Bone marrow (tissue), 2 donors: ENCODE measurements at regions not wholly inside any gene's neighbourhood (a gene's known extent, or its start where the extent isn't known, plus 50 kb on each side); places are given as distances from the start of the nearest gene placed in this dataset.

ENCODE experiments used
- DNase-seq, 2 donors: peaks; one replicate each; lab custom pipeline; 2025; lab: John Stamatoyannopoulos, UW

DNA sequence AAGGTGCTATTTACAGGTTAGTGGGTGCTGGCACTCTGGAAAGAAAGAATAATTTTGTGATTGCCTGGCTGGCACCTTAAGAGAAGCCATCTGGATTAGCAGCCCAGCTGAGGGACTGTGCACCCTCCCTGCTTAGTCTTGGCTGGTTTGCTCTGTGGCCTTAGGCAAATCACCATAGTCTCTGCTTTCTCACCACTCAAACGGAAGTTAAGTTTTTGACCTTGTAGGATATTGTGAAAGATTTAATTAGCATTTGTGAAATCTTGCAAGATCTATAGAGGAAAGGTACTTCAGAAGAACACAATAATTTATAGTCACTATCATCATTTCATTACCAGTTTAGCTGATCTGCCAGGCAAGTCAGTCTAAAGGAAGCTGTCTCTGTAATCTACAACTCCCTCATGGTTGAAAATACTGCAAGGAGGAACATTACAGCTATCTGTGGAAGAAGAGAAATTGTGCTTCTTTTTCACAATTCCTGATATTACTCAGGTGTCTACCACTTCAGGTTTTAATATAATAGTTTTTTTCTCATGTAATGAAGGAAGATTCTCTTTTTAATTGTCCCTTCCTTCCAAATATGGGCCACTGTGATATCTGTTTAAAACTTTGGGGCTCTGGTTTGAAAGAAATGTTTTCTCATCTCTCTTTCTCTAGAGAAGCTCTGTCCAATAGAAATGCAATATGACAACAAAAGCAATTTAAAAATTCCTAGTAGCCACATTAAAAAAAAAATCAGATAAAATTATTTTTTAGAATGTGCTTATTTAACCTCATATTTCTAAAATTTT is 219.6 kb downstream of the PTEN start:
- no peak for DNase-seq

DNA sequence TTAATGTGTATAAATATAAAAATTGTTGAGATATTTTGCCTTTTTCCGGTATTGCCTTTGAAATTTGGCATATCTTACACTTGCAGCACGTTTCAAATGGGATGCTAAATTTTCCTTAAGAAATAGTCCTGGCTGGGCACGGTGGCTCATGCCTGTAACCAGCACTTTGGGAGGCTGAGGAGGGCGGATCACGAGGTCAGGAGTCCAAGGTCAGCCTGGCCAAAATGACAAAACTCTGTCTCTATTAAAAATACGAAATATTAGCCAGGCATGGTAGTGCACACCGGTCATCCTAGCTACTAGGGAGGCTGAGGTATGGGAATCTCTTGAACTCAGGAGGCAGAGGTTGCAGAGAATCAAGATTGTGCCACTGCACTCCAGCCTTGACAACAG is 220.2 kb downstream of the PTEN start:
- no peak for DNase-seq

DNA sequence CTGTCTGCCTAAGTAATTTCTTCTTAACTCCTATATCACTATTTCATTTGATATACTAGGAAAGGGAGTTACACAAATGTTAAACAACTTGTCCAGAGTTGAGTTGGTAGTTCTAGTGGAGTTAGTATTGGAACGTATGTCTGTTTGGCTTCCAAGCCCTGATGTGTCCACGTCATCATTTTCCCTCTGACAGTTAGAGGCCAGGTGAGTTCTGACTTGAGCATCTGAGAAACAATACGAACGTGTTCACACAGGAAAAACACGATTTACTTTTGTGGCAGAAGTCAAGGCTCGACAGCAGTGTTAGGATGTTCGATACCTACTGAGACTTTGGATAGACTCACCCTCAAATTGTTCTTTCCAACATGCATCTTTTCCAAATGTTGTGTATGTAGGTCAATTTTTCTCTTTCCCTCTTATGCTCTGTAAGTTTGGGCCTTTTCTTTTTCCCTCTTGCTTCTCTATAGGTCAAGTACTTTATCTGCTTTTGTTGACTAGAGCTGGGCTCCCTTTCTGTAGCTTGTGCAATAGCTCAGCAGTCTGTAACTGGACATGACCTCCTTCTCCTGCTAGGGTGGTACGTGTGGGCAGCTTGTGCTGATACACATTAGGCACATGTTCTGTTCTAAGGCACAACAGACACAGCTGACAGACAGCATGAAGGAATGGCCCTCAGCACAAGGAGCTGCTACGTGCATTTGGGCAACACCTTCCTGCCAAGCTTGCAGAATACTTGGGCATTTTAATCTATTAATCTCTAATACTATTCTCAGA is 222.9 kb downstream of the PTEN start:
- DNase-seq: no peak

DNA sequence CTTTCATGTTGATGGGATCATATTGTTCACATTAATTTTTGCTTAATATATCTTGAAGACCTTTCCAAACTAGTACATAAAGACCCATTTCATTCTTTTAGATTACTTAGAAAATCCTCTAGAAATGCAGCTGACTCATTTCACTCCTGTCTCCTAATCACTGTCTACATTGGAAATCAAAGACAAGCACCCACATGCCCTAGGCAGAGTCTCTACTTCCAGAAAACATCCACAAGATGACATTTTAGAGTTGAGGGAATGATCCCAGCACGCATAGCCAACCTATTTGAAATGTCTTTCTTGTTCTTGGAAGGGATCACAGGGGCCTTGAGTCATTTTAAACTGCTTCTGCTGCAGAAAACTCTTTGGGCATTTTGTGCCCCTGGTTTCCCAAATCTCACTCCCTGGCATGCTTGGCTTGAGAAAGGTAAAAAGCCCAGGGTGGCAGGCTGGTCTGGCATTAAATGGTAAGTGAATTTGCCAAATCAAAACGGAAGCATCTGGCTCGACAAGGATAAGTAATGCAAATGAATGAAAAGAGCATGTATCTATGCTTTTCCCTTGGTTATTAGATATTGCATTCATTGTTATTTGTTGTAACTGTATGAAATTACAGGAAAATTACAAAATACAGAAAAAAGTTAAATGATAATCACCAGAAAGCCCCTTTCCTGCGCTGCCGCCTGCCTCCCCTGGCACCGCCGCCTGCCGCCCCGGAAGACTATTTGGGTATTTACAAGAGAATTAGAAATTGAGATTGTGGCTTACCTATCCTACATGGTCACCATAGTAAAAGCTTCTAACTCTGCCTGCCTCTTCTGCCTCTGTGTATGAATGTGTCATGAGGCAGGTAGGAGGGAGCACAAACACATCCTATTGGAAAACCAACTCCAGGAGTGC is 225.3 kb downstream of the PTEN start:
- no peak for DNase-seq

DNA sequence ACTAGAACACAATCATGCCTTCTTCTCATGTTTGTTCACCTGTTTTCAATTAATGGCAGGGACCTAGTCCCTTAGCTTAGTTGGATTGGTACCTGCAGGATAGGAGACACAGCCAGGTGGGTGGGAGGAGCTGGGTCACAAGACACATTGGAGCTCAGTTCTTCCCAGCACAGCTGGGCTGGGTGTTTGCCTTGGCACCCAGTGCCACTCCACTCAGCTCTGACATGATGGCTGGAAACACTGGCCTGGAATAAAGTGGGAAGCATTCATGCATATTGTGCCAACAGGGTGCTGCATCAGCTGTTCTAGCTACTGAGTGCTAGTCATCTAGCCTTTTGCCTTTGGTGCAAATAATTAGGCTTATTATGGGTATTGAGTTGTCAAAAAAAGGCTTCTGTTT is 226.1 kb downstream of the PTEN start:
- no peak for DNase-seq

DNA sequence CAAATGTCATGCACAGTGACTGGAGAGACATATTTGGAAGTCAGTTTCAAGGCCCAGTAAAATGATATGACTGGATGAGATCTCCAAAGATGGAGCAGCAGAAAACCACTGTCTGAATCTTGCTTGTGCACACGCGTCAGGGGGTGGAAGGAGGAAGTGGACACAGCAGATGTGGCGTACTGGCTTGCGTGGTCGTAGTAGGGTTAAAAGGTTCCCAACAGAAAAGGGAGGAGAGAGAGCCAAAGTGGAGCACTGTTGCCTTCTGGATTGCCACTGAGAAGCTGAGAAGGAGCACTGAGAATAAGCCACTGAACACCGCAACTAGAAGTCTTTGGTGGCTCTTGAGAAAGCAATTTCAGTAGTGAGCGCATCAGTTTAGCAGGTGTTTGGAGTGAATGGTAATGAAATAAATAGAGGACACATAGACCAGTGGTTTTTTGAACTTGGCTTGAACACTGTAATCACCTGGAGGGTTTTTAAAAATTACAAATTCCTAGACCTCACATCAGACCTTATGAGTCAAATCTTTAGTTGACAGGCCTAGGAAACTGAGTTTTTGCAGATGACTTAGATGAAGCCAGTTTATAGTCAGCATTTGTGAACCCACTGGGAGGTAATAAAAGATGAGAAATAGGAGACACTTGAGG is 227.3 kb downstream of the PTEN start:
- peak in 1 of 2 donors; percentile 54 for DNase-seq

DNA sequence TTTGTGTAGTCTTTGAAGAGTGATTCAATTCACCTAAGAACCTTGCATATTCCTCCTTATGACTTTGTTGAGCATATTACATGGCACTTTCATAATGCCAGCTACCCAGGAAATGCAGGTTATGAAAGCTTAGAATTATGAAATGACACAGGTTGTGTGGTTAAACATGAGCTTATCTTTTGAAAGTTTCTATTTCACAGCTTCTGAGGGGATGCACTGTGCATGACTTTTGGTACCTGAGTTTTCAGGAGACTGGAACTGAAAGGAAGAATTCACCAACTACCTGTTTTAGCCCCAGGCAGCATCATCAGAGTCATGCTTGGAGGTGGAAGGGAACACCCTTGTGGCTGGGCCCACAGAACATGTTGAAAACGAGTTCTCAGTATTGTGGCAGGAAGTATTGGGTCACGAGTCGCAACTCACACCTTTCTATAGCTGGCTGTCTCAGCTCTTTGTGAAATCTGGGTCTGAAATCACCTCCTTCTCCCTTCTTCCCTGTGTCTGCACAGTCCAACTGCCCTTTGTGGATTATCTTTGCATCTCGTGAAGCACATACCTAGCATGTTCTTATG is 228.2 kb downstream of the PTEN start:
- DNase-seq: no peak

DNA sequence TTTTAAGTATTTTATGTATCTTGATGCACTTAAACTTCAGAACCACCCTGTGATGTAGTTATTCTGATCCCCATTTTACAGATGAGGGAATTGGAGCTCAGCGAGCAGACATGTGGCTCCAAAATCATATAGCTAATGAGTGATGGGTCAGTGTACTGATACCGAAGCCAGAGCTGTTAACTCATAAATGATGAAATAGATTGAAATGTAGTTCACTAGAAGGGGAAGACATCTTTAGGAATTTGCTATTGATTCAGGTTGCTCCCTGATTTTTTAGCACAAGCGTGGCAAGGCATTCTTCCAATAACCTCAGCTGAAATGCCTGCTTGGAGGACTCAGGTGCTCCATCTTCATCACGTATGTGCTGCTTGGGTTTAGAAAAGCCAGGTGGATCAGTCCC is 228.8 kb downstream of the PTEN start:
- DNase-seq: no peak

DNA sequence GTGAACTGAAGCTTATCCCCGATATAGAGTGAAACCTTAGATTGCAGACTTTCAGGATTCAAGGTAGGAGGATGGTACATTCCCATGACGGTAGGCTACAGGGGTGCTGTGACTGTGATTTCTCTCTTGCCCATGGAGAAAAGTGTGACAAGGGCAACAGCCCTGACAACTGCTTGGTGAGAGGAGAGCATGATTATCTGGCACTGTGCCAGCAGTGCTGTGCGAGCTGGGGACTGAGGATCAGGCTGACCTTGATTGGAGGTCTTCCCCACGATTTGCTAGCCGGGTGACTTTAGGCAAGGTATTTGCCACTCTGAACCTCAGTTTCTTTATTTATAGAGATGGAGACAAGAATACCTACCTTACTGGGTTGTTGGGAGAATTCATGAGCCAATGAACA is 229.5 kb downstream of the PTEN start:
- no peak for DNase-seq

DNA sequence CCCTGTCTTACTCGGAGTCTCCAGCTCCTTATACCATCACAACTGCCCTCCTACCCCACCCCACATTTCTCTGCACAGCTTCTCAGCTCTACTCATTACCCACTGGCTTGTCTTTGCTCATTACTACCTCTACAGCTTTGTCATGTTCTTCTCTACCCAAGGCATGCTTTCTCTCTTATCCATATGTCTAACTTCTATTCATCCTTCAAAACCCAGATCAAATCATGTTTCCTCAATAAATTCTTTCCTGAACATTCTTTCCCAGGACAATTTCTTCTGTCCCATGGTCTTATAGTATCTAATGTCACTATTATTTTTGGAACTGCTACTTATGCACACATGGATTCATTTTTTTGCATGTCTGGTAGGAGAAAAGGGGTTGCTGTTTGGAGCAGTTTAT is 231.4 kb downstream of the PTEN start:
- DNase-seq: no peak

DNA sequence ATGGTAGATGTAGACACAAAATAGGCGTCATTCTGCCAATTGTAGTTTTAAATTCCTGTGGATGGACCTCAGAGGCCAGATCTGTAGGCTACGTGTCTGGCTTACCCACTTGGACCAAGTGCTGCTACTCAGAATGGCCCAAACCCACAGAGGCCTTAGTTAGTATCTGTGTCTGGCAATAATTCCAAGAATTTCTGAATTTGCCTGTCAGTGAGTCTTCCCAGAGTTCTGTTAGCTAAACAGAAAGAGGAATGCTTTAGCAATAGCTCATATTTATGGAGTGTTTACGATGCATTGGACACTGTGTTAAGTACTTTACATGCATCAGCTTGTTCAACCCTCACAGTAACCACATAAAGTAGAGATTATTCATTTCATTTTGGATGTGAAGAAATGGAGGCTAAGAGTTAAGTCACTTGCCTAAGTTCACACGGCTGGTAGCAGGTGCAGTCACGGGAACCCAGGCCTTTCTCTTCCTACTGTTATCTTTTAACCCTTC is 231.8 kb downstream of the PTEN start:
- no peak for DNase-seq

DNA sequence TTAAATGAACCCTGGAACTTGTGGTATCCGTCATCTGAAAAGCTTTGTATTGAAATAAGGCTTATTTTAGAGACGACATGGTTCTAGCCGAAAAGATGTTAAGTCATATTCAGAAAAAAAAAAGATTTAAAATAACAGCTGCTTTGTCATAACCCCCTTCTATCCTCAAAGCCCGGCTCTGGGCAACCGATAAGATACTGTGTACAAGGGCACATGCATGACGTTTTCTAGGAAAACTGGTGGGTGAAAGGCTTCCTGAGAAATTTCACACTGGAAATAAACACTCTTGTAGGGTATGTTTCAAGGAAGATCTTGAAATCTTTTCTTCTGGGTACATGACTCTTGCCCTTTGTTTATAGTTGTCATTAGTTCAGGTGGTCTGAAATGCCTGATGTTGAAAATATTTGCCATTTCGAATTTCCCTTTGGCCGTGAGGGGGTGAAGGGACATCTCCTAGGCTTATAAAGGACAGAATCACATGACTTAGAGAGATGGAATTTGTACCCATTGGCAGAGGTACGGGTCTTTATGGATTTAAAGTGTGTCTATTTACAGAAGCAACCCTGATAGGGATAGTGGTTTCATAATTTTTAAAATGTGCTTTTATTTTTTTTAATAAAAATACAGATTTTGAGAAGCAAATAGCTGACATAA is 232.5 kb downstream of the PTEN start:
- DNase-seq: no peak

DNA sequence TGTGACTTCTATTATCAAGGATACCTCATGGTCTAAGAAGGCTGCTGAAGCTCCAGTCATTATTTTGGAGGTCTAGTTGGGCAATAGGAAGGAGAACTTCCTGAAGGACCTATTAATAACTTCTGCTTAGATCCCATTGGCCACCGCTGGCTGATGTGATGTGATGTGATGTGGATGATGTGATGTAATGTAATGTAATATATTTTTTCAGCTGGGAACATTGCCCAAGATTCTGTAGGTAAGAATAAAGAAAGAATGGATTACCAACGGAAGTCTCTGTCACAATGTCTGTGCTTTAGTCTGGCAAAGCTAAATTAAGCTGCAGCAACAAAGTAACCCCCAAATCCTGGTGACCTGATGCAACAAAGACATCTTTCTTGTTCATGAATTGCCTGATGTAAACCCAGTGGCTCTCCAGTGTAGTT is 233.7 kb downstream of the PTEN start:
- no peak for DNase-seq

DNA sequence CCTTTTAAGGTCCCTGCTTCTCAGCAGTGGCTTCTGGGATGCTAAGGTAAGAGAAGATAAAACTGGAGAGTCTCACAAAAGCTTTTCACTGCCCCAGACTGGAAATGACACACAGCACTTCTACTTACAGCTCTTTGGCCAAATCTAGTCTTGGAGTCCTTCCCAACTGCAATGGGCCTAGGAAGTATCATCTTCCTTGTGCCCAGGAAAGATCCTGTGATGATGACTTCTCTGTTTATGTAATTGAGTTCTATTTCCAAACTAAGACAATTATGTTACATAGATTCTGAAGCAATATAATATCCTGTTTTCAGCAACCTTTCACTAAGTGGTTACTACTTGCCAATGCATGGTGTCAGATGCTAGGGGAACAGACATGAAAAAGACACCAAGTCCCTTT is 234.1 kb downstream of the PTEN start:
- DNase-seq: no peak

DNA sequence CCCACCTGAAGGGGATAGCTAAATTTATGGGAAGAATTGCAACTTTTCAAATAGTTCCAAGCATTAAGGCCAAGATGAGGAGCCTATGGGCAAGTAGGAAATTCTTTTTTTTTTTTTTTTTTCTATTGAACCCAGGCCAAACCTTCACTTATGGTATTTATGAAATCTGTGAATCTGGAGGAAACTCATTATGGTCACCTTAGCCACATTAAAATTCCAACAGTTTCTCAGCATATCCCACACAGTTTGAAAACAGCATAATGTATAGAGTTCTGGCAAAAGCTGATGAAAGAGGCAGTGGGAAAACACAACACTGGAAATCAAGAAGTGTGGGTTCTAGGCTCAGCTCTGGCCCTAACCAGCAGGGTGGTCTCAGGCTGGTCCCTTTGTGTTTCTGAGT is 236.9 kb downstream of the PTEN start:
- DNase-seq: no peak

DNA sequence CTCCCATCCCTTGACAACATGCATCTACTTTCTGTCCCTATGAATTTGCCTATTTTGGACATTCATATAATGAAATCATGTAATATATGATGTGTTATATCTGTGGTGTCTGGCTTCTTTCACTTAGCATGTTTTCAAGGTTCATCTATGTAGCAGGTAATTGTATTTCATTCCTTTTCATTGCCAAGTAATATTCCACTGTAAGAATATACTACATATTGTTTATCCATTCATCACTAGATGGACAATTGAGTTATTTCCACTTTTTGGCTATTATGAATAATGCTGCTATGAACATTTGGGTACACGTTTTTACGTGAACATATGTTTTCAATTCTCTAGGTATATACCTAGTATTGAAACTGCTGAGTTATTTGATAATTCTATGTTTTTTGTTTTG is 238.2 kb downstream of the PTEN start:
- no peak for DNase-seq

DNA sequence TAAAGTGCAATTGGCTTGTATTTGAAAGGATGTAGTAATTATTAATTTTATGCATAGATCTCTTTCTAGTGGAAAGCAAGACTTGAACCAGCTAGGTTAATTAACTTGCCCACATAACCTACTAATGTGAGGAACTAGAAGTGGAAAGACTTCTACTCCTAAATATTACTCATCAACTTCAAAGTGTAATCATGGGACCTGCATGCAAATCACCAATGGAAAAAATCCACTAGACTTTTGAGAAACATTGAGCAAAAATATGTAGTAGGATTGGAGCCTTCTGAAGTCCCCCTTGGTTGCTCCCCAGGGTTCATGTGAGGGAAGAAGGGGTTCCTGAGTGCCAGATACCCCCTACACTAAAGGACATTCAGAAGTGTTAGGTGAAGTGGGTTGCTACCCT is 240.2 kb downstream of the PTEN start:
- DNase-seq: no peak

DNA sequence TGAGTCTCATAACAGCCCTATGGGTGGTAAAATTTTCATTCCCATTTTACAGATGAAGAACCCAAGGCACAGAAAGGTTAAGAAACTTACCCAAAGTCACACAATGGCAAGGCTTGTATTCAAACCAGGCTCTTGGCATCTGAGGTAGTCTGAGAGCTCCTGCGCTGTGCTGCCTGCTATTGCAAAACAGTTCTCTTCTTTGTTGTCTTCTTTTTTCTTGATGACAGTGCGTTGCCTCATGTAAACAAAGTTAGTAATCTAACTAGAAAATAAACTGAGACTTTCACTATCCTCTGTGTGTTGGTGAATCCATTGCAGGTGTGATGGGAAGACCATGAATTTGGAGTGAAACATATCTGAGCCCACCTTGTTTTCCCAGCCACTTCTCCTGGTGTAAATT is 240.8 kb downstream of the PTEN start:
- no peak for DNase-seq

DNA sequence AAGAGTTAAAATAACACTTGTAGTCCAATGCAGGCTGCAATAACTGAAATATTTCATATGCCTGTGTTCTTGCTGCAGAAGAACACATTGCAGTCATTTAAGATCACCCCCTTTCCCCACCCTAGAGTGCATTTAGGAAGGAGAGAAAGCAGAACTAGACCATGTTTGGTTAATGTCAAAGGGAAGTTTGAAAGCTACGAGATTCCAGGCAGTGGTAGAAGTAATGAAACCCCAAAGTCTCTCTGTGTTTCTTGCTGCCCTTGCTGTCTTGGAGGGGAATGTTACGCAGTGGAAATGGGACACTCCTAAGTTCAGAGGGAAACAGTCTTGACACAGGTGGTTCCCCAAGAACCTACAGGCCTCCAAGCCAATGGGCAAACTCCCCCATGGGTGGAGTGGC is 242.9 kb downstream of the PTEN start:
- DNase-seq: peak in 1 of 2 donors; percentile 80

DNA sequence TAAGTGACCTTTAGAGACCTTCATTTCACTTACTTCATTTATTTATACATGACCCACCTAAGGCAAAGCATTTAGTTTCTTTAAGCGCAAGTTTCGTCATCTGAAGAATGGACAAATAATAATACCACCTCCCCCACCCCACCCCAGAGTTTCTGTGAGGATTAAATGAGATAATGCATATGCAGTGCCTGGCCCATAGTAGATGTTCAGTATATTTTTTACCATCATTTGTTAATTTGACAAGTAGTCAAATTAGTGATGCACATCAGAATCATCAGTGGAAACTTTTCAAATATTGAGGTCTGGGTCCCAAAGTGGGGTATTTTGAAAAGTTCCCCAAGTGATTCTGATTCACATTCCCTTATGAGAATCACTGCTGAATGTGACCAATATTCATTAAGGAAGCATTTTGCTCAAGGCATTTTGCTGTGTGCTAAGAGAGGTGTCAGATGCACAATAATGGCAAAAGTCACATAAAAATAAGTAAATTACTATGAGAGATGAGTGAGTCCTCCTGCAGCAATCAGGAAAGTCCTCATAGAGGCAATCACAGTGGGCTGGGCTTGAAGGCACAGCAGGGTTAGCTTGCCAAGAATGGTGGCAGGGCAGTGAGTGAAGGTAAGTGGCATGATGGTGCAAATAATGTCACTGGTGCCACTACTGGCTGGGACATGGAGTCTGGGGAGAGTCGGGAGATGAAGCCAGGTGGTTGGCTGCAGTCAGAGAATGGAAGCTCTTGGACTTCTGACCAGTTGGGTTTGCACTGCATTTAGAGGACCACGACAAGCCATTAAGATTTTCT is 244.1 kb downstream of the PTEN start:
- DNase-seq: no peak
